ENCODE measurements at regions not wholly inside any gene's neighbourhood (a gene's known extent, or its start where the extent isn't known, plus 50 kb on each side); places are given as distances from the start of the nearest gene placed in this dataset.

- TF ChIP-seq POLR2A (IDR thresholded peaks at IDR 0.05) (no peak), CTCF (IDR thresholded peaks at IDR 0.05) (no peak)
Measured at GRCh38 chr1:115529216-115529897, 112.4 kb upstream of the VANGL1 start.

Measured in esophagus squamous epithelium (tissue), 4 donors.